GM21717 (cell line): ENCODE measurements at regions not wholly inside any gene's neighbourhood (a gene's known extent, or its start where the extent isn't known, plus 50 kb on each side); places are given as distances from the start of the nearest gene placed in this dataset.

Experiments
- ATAC-seq: cut with Tn5 transposase; IDR thresholded peaks from one replicate; pipeline ENCODE4 v1.9.1; 2021; ENCODE audit warnings: mild to moderate bottlenecking, moderate library complexity; ENCODE audit not compliant: unreplicated experiment

DNA sequence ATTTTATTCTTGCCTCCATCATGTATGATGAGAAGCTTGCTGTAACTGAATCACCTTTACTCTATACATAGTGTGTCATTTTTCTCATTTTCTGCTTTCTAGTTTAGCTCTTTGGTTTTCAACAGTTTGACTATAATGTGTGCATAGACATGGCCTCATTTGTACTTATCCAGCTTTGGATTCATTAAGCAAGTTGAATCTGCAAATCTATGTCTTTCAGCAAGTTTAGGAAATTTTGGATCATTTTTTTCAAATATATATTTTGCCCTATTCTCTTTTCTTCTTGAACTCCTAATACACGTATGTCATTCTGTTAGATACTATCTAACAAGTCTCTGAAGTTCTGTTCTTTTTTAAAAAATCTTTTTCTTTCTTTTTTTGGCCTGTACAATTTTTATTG is 57.8 kb downstream of the PRLHR start:
- no peak for ATAC-seq

DNA sequence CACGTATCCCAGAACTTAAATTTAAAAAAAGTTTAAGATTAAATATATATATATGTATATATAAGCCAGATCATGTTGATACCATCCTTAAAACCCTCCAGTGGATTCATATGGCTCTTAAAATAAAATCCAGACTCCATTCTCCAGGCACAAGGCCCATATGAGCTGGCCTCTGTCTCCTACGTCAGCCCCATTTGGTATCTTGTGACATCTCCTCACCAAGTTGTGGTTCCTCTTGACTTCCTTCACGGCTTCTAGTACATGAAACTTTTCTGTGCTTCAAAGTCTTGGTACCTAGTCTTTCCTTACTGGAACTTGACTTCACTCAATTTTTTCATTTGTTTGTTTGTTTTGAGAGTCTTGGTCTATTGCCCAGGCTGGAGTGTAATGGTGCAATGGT is 61.3 kb downstream of the PRLHR start:
- no peak for ATAC-seq

DNA sequence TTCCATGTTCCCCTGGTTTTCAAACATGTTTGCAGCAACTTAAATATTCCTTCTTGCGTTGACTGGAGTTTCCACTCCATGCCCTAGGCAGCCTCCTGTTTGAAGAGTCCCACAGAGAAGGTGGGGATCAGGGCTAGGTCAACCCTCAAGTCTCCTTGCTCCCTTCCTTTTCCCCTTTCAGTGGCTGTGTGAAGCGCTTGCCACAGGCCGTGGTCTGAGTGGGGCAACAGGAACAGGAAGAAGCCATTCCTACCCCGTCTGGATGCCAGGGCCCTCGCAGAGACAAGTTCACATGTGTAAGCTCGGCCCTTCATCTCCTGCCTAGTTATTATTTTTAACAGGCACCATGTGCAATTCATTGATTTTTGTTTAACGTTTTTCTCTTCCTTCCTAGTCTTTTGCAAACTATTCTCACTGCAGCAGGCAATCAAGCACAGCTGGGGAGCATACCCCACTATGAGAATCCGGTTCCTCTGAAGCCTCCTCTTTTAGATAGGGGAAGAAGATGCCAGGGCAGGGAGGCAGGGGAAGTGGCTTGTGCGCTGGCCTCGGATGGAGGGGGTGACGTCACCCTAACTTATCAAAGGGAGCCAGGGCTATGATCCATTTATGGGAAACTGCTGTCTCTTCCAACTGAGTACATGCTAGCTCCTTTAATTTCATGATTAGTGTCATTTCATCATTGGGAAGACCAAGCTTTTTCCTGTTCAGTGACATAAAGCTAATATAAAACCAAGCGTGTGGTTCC is 64.2 kb downstream of the PRLHR start:
- ATAC-seq, result no peak

DNA sequence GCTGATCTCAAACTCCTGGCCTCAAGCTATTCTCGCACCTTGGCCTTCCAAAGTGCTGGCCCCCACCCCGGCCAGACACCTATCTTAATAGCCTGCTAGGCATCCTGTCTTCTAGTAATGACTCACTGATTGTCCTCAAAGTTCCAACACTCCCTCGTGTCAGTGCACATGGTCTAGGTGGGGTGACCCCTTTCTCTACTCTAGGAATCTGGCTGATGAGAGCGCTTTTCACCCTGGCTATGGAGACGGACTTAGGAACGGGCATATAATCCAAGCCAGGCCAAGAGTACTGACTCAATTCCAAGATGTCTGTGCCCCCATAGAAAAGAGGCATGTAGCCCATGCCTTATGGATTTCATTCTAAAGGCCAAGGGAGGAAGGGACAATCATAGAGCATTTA is 67.0 kb downstream of the PRLHR start:
- ATAC-seq, result no peak

DNA sequence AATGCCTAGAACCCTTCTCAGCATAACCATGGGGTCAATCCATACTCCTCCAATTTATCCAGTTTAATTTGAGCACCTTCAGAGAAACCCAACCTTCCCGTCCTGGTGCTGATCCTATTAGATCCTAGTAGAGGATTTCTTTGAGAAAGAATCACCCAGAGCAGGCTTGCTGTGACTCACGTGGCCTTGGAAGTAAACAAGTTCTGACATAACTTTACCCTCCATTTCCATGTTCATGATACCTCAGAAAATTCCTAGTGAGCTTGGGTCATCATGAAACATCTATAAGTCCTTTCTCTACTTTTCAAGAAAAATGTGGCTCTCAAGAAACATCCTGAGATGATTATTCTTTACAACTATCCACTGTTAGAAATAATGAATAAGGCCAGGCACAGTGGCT is 71.7 kb downstream of the PRLHR start:
- no peak for ATAC-seq

DNA sequence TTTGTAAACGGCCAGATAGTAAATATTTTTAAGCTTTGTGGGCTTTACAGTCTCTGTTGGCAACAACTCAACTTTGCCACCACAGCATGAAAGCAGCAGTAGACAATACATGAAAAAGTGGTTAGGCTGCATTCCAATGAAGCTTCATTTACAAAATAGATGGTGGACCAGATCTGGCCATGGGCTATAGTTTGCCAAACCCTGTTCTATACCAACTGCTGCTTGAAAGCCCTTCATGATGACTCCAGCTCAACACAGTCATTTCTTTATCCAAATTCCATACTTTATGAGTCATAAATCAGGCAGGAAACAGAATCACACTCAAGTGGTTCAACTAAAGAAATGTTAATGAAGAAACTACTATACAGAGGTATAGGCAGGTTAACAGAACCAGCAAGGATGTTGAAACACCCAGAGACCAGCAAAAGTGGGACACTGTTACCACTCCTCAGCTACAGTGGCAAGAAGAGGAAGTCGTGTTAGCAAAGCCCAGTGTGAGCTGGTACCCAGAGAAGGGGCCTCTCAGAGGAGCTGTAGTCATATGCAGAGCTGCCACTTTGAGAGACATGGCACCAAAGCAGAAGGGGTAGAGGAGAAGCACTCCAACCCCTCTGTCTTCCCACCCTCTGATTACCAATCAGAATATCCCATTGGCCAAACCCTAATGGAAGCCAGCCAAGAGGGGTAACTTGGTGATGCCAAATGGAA is 72.5 kb downstream of the PRLHR start:
- ATAC-seq, result no peak

DNA sequence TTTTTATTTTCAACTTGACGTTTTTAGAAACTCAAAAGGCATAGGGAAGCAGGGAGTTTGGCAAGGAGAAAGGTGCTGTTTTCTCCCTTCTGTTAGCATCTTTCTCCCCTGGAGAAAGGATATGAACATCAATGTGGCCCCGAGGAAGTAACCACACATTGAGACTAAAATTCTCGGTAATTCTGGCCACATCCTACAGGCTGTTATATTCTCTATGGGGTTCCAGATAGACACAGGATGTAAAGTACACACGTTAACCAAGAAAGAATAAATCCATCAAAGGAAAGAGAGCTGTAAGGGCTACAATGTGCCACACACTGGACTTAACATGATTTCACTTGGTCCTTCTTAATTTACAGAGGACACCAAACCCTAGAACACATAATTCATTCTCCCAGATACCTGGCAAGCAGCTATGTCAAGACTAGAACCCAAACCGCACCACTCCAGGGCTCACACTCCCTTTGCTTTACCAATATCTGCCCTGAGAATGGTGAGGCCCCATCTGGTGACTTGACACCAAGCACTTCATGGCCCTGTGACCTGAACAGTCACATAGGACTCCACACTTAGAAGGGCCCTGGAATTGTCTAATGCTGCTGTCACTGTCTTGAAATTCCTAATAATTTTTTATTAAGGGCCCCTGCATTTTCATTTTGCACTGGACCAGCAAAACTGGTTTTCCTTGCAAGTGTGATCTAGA is 73.9 kb downstream of the PRLHR start:
- no peak for ATAC-seq

DNA sequence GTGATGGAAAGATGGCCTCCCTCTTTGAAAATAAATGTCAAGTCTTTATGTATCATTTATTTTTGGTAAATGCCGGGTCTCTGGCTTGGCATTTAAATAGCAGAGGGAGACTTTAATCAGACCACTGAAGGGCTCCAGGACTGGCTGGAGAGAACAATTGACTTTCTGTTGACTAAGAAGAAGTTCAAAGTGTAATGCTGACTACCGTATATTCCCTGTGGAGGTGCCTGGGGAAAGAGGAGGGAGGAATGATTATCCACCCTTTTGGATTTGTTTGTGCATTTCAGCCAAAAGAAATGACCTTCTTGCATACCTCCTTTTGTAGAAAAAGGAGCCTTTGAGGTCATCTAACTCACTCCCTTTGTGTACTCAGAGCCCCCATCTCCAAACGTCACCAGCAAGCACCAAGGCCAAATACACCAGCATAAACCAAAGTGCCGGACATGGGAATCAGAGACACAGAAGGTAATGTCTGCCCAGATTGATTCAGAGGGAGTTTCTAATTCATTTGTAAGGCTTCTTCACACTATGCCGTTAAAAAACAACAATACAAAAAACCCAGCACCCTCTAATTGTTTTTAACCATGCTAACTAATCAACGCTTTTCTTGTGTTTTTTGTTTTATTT is 75.2 kb downstream of the PRLHR start:
- no peak for ATAC-seq

DNA sequence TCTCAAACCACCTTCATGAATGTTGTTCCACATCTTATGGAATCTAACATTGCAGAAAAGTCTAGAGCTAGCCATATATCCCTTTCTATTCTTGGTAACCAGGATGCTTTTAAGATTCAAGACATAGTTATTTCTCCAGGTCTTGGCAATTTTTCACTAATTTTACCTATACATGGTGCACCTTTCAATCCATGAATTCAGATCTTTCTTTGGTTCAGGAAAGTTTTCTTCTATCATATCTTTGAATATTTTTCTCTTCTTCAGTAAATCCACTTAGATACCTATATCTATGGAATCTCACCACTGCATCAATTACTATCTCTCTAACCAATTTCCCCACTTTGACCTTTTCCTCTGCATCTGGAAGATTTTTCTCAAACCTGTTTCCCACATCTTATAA is 77.4 kb downstream of the PRLHR start:
- ATAC-seq, result no peak

DNA sequence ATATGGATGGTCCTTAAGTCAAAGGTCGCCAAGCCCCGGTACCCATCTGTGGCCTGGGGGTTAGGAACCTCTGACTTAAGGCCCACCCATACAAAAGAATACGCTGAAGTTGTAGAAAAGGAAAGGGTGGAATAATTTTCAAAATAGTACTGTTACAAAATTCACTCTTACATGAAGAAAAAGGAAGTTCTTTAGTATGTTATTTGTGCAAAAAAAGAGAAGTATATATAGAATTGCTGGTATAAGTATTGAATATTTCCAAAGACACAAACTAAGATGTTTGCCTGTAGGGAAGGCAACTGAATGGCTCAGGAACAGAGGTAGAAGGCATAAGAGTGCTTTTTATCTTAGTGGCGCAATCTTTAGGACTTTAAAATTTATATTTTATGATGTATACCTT is 78.7 kb downstream of the PRLHR start:
- ATAC-seq, result no peak

DNA sequence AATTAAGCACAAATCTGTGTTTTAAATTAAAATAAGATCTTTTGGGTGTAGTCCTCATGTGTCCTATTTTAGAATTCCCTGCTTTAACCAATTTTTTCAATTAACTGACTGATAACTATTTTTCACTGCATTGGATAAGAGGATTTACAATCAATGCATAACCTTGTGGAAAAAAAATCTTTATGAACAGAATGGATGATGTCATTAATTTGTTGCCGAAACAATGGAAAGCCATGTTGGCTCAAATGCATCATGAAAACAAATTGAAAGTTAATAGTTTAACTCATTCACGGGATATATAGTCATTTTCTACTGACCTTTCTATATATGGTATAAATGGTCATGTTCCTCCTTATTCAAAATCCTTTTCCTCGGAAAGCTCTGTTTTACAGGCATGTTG is 82.3 kb downstream of the PRLHR start:
- no peak for ATAC-seq

DNA sequence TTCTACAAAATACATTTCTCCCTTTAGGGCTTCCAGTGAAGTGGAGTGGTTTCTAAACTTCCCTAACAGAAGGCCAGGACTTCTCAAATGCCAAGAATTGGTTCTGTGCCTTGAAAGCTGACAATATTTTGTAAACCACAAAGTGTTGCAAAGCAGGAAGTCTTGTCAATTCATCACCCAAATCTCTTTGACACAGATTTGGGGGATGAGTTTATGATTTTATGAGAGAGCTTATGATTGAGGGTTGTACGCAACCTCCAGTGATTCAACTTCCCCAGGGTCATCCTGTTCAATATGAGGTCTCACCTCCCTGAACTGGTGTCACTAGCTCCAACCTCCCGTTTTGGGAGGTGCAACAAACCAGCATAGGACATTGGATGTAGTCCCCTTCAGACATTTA is 83.7 kb downstream of the PRLHR start:
- ATAC-seq, result no peak

DNA sequence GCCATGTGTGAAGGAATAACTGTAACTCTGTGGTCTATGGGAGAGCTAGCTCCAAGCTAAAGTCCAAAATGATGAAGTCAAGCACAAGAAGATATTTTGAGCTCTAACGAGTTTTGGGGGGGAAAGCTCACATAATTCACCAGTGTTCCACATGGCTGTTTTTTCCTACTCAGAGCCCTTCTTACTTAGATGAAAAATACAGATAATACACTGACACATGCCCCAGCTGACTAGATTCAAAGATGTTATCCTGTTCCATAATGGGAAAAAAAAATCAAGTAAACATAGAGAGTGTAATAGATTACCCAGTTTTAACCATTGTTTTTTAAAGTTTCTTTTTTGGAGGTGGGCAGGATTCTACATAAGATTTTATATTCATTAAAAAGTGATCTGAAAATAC is 86.6 kb downstream of the PRLHR start:
- no peak for ATAC-seq

DNA sequence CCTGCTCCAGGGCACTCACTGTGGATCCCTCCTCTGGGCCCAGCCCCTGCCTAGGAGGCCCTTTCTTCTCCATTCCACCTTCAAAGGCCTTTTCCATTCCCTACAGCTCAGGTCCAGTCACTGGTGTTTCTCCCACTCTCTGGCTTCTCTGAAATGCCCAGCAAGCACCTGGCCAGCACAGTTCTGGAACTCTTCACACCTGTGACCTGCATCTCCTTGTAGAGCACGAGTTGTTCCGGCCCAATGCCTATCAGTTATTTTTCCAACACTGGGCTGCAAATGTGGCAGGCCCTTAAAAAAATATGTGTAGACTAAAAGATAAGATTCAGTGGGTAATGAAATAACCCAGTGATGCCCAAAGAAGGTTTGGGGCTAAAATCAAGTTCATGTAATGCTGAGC is 87.1 kb downstream of the PRLHR start:
- ATAC-seq, result no peak

DNA sequence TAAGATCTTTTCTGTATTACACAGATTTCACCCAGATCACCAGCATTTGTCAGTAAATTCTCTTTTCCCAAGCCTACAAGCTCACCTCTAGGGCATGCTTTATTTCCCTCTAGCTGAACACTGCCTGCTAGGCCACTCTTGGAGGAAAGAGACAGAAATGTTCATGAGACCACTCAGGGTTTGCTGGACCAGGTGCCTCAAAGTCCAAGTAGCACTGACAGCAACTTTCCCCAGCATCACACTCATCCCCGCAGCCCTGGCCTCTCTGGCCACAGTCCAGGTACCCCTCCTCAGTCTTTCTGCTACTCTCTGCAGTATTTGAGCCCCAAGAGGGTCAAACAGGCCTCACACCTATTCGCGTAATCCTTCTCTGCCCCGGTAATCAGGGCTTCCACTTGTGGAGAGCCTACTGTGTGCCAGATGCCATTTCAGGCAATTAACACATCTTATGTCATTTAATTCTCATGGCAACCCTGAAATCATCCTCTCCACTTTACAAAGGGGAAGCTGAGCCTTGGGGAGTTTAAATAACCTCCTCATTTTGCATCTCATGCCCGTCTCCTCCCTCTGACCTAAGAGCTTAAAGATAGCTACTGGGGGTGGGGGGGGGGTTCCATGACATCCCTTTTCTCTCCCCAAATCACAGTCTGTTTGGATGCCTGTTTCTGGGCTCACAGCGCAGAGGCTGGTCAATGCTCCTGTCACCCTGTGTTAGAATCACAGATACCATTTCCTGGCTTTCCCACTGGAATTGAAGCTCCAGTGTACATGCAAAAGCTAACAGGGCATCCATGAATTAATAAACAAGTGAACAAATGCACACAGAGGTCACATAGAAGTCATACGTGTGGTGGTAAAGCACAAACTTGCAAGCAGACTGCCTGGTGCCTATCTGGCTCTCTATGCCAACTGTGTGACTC is 88.5 kb downstream of the PRLHR start:
- ATAC-seq, result no peak

DNA sequence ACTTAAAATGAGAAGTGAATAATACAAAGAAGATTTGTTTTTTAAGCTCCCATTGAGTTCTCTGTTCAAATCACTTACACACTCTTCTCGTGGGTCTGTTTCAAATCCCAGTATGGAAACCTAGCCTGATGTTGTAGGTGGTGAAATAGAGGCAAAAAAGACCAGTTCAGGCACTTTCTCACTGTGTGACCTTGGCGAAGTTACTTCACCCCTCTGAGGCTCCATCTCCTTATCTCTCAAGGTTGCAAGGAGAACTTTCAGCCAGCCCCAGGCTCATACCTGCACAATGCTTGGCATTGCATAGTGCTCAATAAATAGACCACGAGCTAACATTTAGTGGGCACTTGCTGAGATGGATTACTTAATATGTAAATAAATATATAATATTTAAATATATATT is 90.1 kb downstream of the PRLHR start:
- ATAC-seq, result no peak

DNA sequence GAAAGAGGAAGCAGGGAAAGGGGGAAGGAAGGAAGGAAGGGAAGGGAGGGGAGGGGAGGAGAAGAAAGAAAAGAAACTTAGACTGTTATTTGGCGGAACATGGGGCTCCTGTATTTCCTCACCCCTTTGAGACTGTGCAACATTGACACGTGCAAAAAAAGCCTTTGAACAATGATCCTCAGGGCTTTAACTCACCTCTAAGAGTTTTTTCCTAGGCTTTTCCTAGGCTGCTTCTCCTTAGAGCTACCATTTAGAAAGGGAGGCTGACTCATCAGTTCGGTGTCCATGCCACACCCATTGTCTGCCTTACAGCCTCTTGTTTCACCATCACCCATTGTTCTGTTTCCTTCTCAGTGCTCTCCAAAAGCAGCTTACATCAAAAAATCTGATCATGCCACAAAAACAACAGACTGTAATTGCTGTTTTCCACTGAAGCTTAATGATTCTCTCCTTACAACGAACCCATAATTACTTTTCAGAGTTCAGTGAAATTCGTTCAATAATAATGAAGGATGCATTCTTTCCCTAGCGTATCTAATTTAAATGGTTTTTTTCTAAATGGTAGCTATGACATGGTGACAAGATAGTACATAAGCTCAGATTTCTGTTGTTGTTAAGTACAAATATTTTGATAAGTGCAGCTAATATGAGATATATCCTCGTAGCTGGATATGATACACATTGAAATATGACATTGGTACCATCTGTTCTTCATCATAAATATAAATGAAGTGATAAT is 90.8 kb downstream of the PRLHR start:
- no peak for ATAC-seq

DNA sequence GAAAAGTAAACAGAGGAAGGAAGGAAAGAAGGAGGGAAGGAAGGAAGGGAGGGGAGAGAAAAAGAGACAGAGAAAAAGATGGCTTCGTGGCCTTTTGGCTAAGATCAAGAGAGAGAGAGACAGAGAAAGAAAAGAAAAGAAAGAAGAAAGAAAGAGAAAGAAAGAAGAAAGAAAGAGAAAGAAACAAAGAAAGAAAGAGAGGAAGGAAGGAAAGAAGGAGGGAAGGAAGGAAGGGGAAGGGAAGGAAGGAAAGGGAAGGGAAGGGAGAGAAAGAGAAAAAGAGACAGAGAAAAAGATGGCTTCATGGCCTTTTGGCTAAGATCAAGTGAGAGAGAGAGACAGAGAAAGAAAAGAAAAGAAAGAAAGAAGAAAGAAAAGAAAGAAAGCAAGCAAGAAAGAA is 91.4 kb downstream of the PRLHR start:
- no peak for ATAC-seq

DNA sequence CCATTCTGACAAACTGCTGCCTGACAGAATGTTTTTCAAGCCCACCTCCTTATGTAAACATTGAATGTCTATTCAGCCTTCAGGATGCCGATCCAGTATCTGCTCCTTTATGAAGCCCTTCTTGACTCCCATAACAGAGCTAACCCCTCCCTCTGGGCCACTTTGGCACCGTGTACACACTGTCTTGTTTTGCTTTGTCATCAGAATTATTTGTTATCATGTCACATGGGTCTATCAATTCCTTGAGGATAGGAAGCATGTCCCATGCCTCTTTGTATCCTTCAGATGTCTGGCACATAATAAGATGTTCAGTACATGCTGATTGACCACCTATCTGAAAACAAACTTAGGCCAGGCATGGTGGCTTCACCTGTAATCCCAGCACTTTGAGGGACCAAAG is 92.3 kb downstream of the PRLHR start:
- no peak for ATAC-seq
